K562 (cell line): ENCODE measurements at regions not wholly inside any gene's neighbourhood (a gene's known extent, or its start where the extent isn't known, plus 50 kb on each side); places are given as distances from the start of the nearest gene placed in this dataset.

Source experiments
- ATAC-seq: fragments of 200-7000 bp; cut with Tn5 transposase; 3 replicates; pipeline ENCODE4 v1.9.1; 2020; ENCODE audit warnings: moderate library complexity
- BruUV-seq: library from RNA; stranded (reverse); fragments of 400-500 nt; replicated peaks from 2 replicates; lab custom pipeline; 2021; lab: Mats Ljungman, UMichigan
- CTCF ChIA-PET: fragments of 300-600 bp; formaldehyde crosslinking; extraction: SDS; loops from one replicate; lab custom pipeline; 2021; ENCODE audit warnings: low intra/inter-chr PET ratio; lab: Yijun Ruan, JAX
- POLR2A ChIA-PET: fragments of 300-600, 350-650 bp; sonication (Branson Sonifier 250); formaldehyde crosslinking; extraction: SDS; loops from one replicate; lab custom pipeline; 2021; ENCODE audit warnings: antibody characterized with exemption, inconsistent platforms; lab: Yijun Ruan, JAX
- DNase-seq, 4 experiments: peaks; one replicate each; pipeline versions ENCODE4 v3.0.0 to v3.0.0-alpha.2; 2011 to 2018; ENCODE audit warnings: low spot score in 3 of 4, mixed read lengths in 3 of 4; ENCODE audit errors: extremely low read depth in 1 of 4
- FAIRE-seq: peaks from 2 replicates; lab custom pipeline; 2011; peaks lifted over from hg19 to GRCh38; lab: Jason Lieb, UNC
- H2AFZ ChIP-seq: 2 replicates; pipeline ENCODE4 v1.6.0; 2011; ENCODE audit warnings: low read depth, low read length, control low read depth, inconsistent platforms
- H3K27ac ChIP-seq: fragments of 200-600 bp; 3 replicates; pipeline ENCODE4 v1.8.0; 2011; ENCODE audit warnings: low read depth, mild to moderate bottlenecking, control low read depth, inconsistent platforms, low read length, moderate library complexity, mixed read lengths; ENCODE audit errors: extremely low read depth
- H3K27me3 ChIP-seq, 2 experiments: fragments of 300-600 bp in 1 of 2; 2 replicates in 1 of 2; 3 replicates in 1 of 2; pipeline versions ENCODE4 v1.6.0 to v1.8.0; 2011; ENCODE audit warnings: inconsistent platforms in 2 of 2, low read length in 2 of 2, mild to moderate bottlenecking in 1 of 2, mixed read lengths in 1 of 2, moderate library complexity in 1 of 2; ENCODE audit not compliant: control insufficient read depth in 2 of 2, insufficient read depth in 2 of 2
- H3K36me3 ChIP-seq: fragments of 300-600 bp; 3 replicates; pipeline ENCODE4 v1.8.0; 2011; ENCODE audit warnings: mild to moderate bottlenecking, low read length, inconsistent platforms; ENCODE audit not compliant: control insufficient read depth, insufficient read depth
- H3K4me1 ChIP-seq, 2 experiments: fragments of 200-600 bp in 1 of 2; replicated peaks in 1 of 2; 2 replicates in 1 of 2; 3 replicates in 1 of 2; pipeline versions ENCODE4 v1.5.1 to v1.8.0; 2011; ENCODE audit warnings: inconsistent platforms in 2 of 2, low read length in 2 of 2, mild to moderate bottlenecking in 1 of 2, mixed read lengths in 1 of 2, moderate library complexity in 1 of 2; ENCODE audit not compliant: control insufficient read depth in 2 of 2, insufficient read depth in 2 of 2
- H3K4me2 ChIP-seq: 2 replicates; pipeline ENCODE4 v1.6.1; 2011; ENCODE audit warnings: low read length, control low read depth, inconsistent platforms, mixed read lengths; ENCODE audit not compliant: insufficient read depth
- H3K4me3 ChIP-seq: fragments of 200-600 bp; sonication (generic), shearing (Covaris generic); 2 replicates; pipeline ENCODE4 v1.5.1; 2016; ENCODE audit warnings: control low read depth, inconsistent platforms
- H3K79me2 ChIP-seq: fragments of 200-600 bp; 3 replicates; pipeline ENCODE4 v1.8.0; 2011; ENCODE audit warnings: low read length, inconsistent platforms; ENCODE audit not compliant: control insufficient read depth, insufficient read depth
- H3K9ac ChIP-seq, 2 experiments: 2 replicates each; pipeline versions ENCODE4 v1.6.0 to v1.6.1; 2011; ENCODE audit warnings: low read depth in 2 of 2, low read length in 2 of 2, control low read depth in 1 of 2, inconsistent platforms in 1 of 2, mild to moderate bottlenecking in 1 of 2, mixed read lengths in 1 of 2; ENCODE audit not compliant: insufficient read depth in 1 of 2
- H3K9me1 ChIP-seq: one replicate; pipeline ENCODE4 v1.6.0; 2011; ENCODE audit warnings: inconsistent platforms, mild to moderate bottlenecking, low read length, moderate library complexity; ENCODE audit not compliant: control insufficient read depth, insufficient read depth
- H3K9me3 ChIP-seq: replicated peaks from 2 replicates; pipeline ENCODE4 v1.5.1; 2011; ENCODE audit warnings: low read depth, low read length, inconsistent platforms; ENCODE audit not compliant: control insufficient read depth, insufficient read depth
- H4K20me1 ChIP-seq: replicated peaks from 2 replicates; pipeline ENCODE4 v1.6.1; 2011; ENCODE audit warnings: low read length, inconsistent platforms, mixed read lengths; ENCODE audit not compliant: control insufficient read depth, insufficient read depth
- CBX5 ChIP-seq: IDR thresholded peaks from 2 replicates; pipeline ENCODE4 v1.6.1; 2014; ENCODE audit warnings: low read depth, borderline replicate concordance
- CREM ChIP-seq: IDR thresholded peaks from 2 replicates; pipeline ENCODE4 v1.6.1; 2014; ENCODE audit warnings: antibody characterized with exemption, low read depth
- E2F1 ChIP-seq: sonication (generic); formaldehyde crosslinking; IDR thresholded peaks from 2 replicates; pipeline ENCODE4 v1.8.1; 2023; ENCODE audit warnings: mild to moderate bottlenecking, missing genetic modification reagents, moderate library complexity
- GABPA ChIP-seq: fragments of 200-800 bp; sonication (Bioruptor generic); conservative IDR thresholded peaks from 2 replicates; pipeline ENCODE4 v1.6.1; 2016; ENCODE audit warnings: low read depth, missing genetic modification characterization, missing compliant biosample characterization
- HNRNPK ChIP-seq: fragments of 200-400 bp; formaldehyde crosslinking; IDR thresholded peaks from one replicate; pipeline ENCODE4 v1.6.1; 2018; ENCODE audit warnings: mild to moderate bottlenecking, low read depth, low read length; ENCODE audit not compliant: poor library complexity, severe bottlenecking
- KAT8 ChIP-seq: fragments of 450-650 bp; IDR thresholded peaks from 2 replicates; pipeline ENCODE4 v1.6.1; 2016; ENCODE audit warnings: low read depth, mild to moderate bottlenecking
- NFIX ChIP-seq: fragments of 250-450 bp; sonication (Bioruptor Pico); IDR thresholded peaks from 2 replicates; pipeline ENCODE4 v1.4.0; 2020; ENCODE audit warnings: low read depth, mild to moderate bottlenecking, moderate library complexity
- OTX1 ChIP-seq: fragments of 450-650 bp; formaldehyde crosslinking; IDR thresholded peaks from 2 replicates; pipeline ENCODE4 v1.4.0; 2022; ENCODE audit warnings: mild to moderate bottlenecking
- POU5F1 ChIP-seq: fragments of 150-350 bp; IDR thresholded peaks from 2 replicates; pipeline ENCODE4 v1.6.1; 2014; ENCODE audit warnings: borderline replicate concordance, low read length, low read depth, mild to moderate bottlenecking; ENCODE audit not compliant: partially characterized antibody
- RBFOX2 ChIP-seq: fragments of 200-400 bp; formaldehyde crosslinking; IDR thresholded peaks from 2 replicates; pipeline ENCODE4 v1.6.1; 2017; ENCODE audit warnings: low read depth, mild to moderate bottlenecking, low read length, moderate library complexity
- ZNF140 ChIP-seq: fragments of 250-450 bp; sonication (Bioruptor Pico); IDR thresholded peaks from 2 replicates; pipeline ENCODE4 v1.8.0; 2021; ENCODE audit warnings: moderate library complexity, mild to moderate bottlenecking, inconsistent platforms
- ZNF165 ChIP-seq: fragments of 250-450 bp; sonication (Bioruptor Pico); IDR thresholded peaks from 2 replicates; pipeline ENCODE4 v1.4.0; 2020; ENCODE audit warnings: borderline replicate concordance
- ZNF3 ChIP-seq: fragments of 250-450 bp; sonication (Bioruptor Pico); IDR thresholded peaks from 2 replicates; pipeline ENCODE4 v1.5.0; 2021; ENCODE audit warnings: mild to moderate bottlenecking, moderate library complexity
- ZNF347 ChIP-seq: fragments of 450-650 bp; formaldehyde crosslinking; IDR thresholded peaks from 2 replicates; pipeline ENCODE4 v1.4.0; 2020; ENCODE audit warnings: low read depth, mild to moderate bottlenecking, moderate library complexity
- WGBS: fragments of 100-300 bp; shearing (Covaris generic); methylation state at CpG from one replicate; pipeline ENCODE4 v1.1.6; 2016; ENCODE audit warnings: low coverage, mixed read lengths; ENCODE audit not compliant: insufficient coverage; ENCODE audit errors: missing lambda C conversion rate; 5-methylcytosine and 5-hydroxymethylcytosine counted together
- in situ Hi-C: fragments of 300-500 bp; cut with MboI; formaldehyde crosslinking; loops from 4 replicates; pipeline ENCODE4 v1.15.0; 2018; ENCODE audit warnings: inconsistent platforms, mixed read lengths
- intact Hi-C: fragments of 100-400 bp; cut with micrococcal nuclease; formaldehyde crosslinking; loops from 2 replicates; pipeline ENCODE4 v1.14.2; 2022
- TF ChIP-seq, protein P1 (sequence below): fragments of 450-650 bp; IDR thresholded peaks from 2 replicates; pipeline ENCODE4 v1.6.1; 2016; ENCODE audit warnings: borderline replicate concordance

GRCh38 chr10:124212702-124213101 is 119.3 kb upstream of the CHST15 start:
- H3K9ac ChIP-seq: no peak overlapping the region
- no peak for FAIRE-seq
- ChIA-PET POLR2A (interaction anchor here (0.8 kb wide), 1 partner anchor 10 kb away, joined by 3 read pairs; no protein-coding TSS in a partner anchor), CTCF (no interaction called here)
- no peaks in the 10 kb centered on the region for H4K20me1 ChIP-seq
- H3K9me1 ChIP-seq: no peaks in the 10 kb centered on the region
- 4% methylated on average over 7 of the region's 9 CpGs for WGBS
- no peak overlapping the region for H3K4me3 ChIP-seq
- H2AFZ ChIP-seq: no peak overlapping the region
- no peaks in the 10 kb centered on the region for H3K36me3 ChIP-seq
- BruUV-seq: no TSS peak
- no peak for DNase-seq
- no peak overlapping the region for H3K4me2 ChIP-seq
- no peaks in the 10 kb centered on the region for H3K4me1 ChIP-seq
- H3K27me3 ChIP-seq: peaks cover 0 to 19% of the 10 kb centered on the region in 2 experiments; a peak in 3 of 5 replicates
- in situ Hi-C loops: no loop called here
- no peaks in the 10 kb centered on the region for H3K79me2 ChIP-seq
- no peak for TF ChIP-seq ZNF3 (CRISPR knock-in tag)
- TF ChIP-seq, all 486 proteins: peak for 0
- no peak for ATAC-seq
- intact Hi-C loops: no loop called here
- no peak overlapping the region for H3K27ac ChIP-seq
- no peaks in the 10 kb centered on the region for H3K9me3 ChIP-seq

DNA sequence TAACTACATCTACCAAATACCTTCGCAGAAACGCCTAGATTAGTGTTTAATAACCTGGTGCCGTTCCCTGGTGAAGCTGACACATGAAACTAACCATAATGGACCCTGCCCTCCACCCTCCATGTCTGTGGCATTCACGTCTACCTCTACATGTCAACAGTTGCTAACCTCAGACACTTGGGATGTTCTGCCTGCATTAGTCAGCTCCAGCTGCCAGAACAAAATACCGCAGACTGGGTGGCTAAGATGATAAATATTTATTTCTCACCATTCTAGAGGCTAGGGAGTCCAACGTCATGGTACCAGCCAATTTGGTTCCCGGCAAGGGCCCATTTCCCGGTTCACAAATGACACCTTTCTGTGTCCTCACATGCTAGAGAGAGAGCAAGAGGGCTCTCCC is 118.5 kb upstream of the CHST15 start:
- FAIRE-seq: no peak
- ChIA-PET CTCF (no interaction called here), POLR2A (interaction anchor here (0.8 kb wide), 1 partner anchor 11 kb away, joined by 3 read pairs; no protein-coding TSS in a partner anchor)
- Histone ChIP-seq H3K4me1 (no peaks in the 10 kb centered on the region), H3K9ac (no peak overlapping the region), H3K36me3 (no peaks in the 10 kb centered on the region), H4K20me1 (no peaks in the 10 kb centered on the region), H3K9me1 (no peaks in the 10 kb centered on the region), H3K27me3 (peaks cover 0 to 11% of the 10 kb centered on the region in 2 experiments; a peak in 3 of 5 replicates), H3K27ac (no peak overlapping the region), H3K9me3 (no peaks in the 10 kb centered on the region), H3K4me3 (no peak overlapping the region), H2AFZ (no peak overlapping the region), H3K4me2 (no peak overlapping the region), H3K79me2 (no peaks in the 10 kb centered on the region)
- BruUV-seq: no TSS peak
- DNase-seq: no peak
- no peak for ATAC-seq
- intact Hi-C loops: no loop called here
- 2% methylated on average over 8 of the region's 8 CpGs for WGBS
- in situ Hi-C loops: no loop called here
- TF ChIP-seq HNRNPK (no peak), ZNF347 (CRISPR knock-in tag) (no peak), CBX5 (no peak), E2F1 (no peak), CREM (no peak), POU5F1 (no peak), OTX1 (CRISPR knock-in tag) (no peak), KAT8 (no peak), ZNF165 (CRISPR knock-in tag) (no peak), ZNF140 (CRISPR knock-in tag) (no peak), NFIX (CRISPR knock-in tag) (no peak), GABPA (no peak), RBFOX2 (no peak)
- TF ChIP-seq, protein P1, sequence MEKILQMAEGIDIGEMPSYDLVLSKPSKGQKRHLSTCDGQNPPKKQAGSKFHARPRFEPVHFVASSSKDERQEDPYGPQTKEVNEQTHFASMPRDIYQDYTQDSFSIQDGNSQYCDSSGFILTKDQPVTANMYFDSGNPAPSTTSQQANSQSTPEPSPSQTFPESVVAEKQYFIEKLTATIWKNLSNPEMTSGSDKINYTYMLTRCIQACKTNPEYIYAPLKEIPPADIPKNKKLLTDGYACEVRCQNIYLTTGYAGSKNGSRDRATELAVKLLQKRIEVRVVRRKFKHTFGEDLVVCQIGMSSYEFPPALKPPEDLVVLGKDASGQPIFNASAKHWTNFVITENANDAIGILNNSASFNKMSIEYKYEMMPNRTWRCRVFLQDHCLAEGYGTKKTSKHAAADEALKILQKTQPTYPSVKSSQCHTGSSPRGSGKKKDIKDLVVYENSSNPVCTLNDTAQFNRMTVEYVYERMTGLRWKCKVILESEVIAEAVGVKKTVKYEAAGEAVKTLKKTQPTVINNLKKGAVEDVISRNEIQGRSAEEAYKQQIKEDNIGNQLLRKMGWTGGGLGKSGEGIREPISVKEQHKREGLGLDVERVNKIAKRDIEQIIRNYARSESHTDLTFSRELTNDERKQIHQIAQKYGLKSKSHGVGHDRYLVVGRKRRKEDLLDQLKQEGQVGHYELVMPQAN: no peak
